ENCODE measurements at regions not wholly inside any gene's neighbourhood (a gene's known extent, or its start where the extent isn't known, plus 50 kb on each side); places are given as distances from the start of the nearest gene placed in this dataset.

DNA sequence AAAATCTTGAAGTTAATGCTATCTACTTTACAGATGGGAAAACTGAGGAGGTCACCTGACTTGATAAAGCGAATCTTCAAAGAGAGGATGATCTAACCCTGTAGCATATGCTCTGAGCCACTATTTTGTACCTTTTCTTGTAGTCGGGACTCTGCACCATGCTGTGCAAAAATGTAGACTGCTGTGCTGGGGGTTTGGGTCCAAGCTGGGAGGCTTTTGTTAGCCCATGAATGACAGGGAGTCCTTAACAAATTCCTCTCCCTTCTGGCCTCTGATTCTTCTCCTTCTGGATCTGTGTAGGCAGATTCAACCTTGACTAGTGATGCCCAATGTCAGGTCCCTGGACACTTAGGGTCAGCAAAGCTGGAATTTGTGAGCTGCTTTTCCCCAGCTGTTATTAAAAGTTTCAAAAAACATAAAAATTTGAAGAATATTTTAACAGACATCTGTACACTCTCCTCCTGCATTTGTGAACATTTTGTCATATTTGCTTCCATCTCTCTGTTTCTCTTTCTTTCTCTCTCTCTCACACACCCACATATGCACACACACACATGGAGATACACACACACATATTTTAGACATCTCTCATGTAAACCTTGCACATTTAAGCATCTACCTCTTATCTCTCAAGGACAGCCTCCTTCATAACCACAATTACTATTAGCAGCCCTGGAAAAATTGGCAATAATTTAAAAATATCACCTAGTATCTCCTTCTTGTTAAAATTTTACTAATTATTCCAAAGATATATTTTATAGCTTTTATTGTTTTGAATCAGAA lies 335.0 kb upstream of the TRIB2 start:
- H3K4me3 ChIP-seq (ENCODE audit: low read length): no peak overlapping the region
- DNase-seq (ENCODE audit: low read depth): no peak
- TF ChIP-seq, protein P1, sequence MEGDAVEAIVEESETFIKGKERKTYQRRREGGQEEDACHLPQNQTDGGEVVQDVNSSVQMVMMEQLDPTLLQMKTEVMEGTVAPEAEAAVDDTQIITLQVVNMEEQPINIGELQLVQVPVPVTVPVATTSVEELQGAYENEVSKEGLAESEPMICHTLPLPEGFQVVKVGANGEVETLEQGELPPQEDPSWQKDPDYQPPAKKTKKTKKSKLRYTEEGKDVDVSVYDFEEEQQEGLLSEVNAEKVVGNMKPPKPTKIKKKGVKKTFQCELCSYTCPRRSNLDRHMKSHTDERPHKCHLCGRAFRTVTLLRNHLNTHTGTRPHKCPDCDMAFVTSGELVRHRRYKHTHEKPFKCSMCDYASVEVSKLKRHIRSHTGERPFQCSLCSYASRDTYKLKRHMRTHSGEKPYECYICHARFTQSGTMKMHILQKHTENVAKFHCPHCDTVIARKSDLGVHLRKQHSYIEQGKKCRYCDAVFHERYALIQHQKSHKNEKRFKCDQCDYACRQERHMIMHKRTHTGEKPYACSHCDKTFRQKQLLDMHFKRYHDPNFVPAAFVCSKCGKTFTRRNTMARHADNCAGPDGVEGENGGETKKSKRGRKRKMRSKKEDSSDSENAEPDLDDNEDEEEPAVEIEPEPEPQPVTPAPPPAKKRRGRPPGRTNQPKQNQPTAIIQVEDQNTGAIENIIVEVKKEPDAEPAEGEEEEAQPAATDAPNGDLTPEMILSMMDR (conservative IDR thresholded peaks at IDR 0.05; ENCODE audit: low read depth, low read length): no peak

DNA sequence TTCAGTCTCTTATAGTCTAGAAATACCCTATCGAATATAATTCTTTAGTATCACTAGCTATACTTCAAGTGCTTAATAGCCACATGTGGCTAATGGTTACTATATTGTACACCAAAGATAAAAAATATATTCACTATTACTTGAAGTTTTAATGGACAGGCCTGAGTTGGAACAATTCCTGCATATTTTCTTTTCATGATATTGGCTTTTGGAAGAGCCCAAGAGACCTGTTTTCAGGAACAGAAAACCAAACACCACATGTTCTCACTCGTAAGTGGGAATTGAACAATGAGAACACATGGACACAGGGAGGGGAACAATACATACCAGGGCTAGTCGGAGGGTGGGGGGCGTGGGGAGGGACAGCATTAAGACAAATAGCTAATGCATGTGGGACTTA lies 334.4 kb upstream of the TRIB2 start:
- no peak overlapping the region for H3K4me3 ChIP-seq (ENCODE audit: low read length)
- TF ChIP-seq, protein P1 (conservative IDR thresholded peaks at IDR 0.05; ENCODE audit: low read depth, low read length): no peak
- DNase-seq (ENCODE audit: low read depth): no peak

GRCh38 chr2:12389344-12390045 lies 327.2 kb upstream of the TRIB2 start:
- TF ChIP-seq, protein P1 (conservative IDR thresholded peaks at IDR 0.05; ENCODE audit: low read depth, low read length): no peak
- DNase-seq (ENCODE audit: low read depth): no peak
- no peak overlapping the region for H3K4me3 ChIP-seq (ENCODE audit: low read length)

DNA sequence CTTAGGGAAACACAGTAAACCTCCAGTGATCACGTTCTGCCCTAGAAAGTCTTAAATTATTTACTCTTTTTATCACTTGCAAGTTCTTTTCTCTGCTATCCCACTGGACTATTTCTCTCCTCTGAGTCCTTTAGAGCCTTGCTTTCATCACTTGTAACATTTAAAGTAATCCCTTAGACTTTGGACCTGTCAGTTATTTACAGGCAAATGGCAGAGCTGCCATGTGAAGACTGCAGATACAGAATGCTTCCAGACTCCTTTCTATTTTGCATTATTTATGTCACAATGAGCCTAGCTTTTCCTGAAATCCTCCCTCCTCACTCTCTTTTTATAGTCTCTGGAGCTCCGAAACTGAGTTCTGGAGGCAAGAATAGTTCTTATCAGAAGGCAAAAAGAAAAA lies 325.6 kb upstream of the TRIB2 start:
- TF ChIP-seq, protein P1 (conservative IDR thresholded peaks at IDR 0.05; ENCODE audit: low read depth, low read length): no peak
- no peak overlapping the region for H3K4me3 ChIP-seq (ENCODE audit: low read length)
- no peak for DNase-seq (ENCODE audit: low read depth)

- H3K4me3 ChIP-seq (ENCODE audit: low read length): no peak overlapping the region
- DNase-seq (ENCODE audit: low read depth): no peak
- TF ChIP-seq, protein P1 (conservative IDR thresholded peaks at IDR 0.05; ENCODE audit: low read depth, low read length): no peak
Measured at GRCh38 chr2:12396699-12397098, 320.0 kb upstream of the TRIB2 start.

DNA sequence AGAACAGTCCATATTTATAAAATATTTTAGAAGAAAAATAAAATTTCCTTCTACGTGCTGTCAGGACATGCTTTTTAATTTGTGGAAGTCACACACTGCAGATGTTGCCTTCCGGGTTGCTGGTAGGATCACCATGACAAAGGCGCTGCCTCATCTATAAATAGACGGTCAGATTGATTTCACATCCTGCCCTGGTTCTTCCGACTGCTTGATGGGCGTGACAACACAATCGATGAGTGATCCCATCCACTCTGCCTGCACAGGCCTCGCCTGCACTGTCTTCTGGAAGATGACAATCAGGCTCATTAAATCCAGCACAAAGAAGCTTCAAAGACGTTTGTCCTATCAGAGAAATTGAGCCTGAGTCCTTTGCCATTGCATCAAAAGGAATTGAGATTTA lies 318.9 kb upstream of the TRIB2 start:
- TF ChIP-seq, protein P1 (conservative IDR thresholded peaks at IDR 0.05; ENCODE audit: low read depth, low read length): no peak
- H3K4me3 ChIP-seq (ENCODE audit: low read length): no peak overlapping the region
- DNase-seq (ENCODE audit: low read depth): no peak

GRCh38 chr2:12399240-12399639 lies 317.5 kb upstream of the TRIB2 start:
- no peak overlapping the region for H3K4me3 ChIP-seq (ENCODE audit: low read length)
- TF ChIP-seq, protein P1 (conservative IDR thresholded peaks at IDR 0.05; ENCODE audit: low read depth, low read length): no peak
- no peak for DNase-seq (ENCODE audit: low read depth)
